IPS-18c (cell line): ENCODE measurements at regions not wholly inside any gene's neighbourhood (a gene's known extent, or its start where the extent isn't known, plus 50 kb on each side); places are given as distances from the start of the nearest gene placed in this dataset.

ENCODE experiments used
- H3K4me3 ChIP-seq: 2 replicates; pipeline ENCODE4 v1.7.0; 2013; ENCODE audit warnings: low read depth, mild to moderate bottlenecking, low read length, moderate library complexity; ENCODE audit not compliant: insufficient read depth
- H3K9me3 ChIP-seq: one replicate; pipeline ENCODE4 v1.6.1; 2013; ENCODE audit warnings: mild to moderate bottlenecking, low read length, moderate library complexity; ENCODE audit not compliant: control insufficient read depth, insufficient read depth

DNA sequence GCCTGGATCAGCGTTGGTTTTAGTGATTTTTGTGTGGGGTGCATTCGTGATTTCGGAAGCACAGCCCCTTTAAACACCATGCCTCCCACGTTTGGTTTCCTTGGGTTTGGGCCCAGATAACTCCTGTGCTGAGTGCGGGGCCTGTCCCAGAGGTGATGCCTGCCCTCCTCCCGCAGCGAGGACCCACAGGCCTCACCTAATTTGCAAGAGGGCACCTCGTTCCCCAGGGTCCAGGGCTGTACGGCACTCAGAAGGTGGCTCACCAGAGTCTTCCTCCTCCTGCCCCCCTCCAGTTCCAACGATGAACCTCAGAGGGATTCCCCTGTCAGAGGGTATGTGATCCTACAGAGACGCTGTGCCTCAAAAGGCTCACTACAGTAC lies 54.3 kb upstream of the SOX1 start:
- Histone ChIP-seq H3K9me3 (no peaks in the 10 kb centered on the region), H3K4me3 (no peak overlapping the region)

DNA sequence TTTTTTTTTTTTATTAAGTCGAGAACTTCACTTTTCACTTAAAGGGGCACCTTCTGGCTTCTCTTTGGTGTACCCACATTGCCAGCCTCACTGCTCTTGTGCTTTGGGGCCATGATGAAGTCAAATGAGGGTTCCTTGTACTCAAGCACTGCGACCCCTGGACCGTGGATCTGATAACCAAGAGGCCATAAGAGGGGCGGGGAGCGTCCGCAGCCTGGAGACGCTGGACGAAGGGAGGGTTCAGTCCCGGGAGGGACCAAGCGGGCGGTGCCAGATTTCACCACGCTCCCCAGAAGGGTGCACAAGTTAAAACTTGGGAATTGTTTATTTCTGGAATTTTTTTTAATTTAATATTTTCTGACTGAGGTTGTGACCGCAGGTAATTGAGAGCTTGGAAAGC lies 53.3 kb upstream of the SOX1 start:
- Histone ChIP-seq H3K9me3 (no peaks in the 10 kb centered on the region), H3K4me3 (no peak overlapping the region)

DNA sequence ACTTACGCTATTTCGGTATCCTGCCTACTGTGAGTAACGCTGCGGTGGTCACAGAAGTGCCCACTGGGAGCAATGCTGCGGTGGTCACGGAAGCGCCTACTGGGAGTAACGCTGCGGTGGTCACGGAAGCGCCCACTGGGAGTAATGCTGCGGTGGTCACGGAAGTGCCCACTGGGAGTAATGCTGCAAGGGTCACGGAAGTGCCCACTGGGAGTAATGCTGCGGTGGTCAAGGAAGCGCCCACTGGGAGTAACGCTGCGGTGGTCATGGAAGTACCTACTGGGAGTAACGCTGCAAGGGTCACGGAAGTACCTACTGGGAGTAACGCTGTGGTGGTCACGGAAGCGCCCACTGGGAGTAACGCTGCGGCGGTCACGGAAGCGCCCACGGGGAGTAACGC lies 52.1 kb upstream of the SOX1 start:
- no peak overlapping the region for H3K4me3 ChIP-seq
- no peaks in the 10 kb centered on the region for H3K9me3 ChIP-seq
